Activated B cell treated with CpG ODN at 0.5 μM for 24 hours (primary cell): ENCODE measurements at regions not wholly inside any gene's neighbourhood (a gene's known extent, or its start where the extent isn't known, plus 50 kb on each side); places are given as distances from the start of the nearest gene placed in this dataset.

ENCODE experiments used
- ATAC-seq: fragments of 200-7000 bp; cut with Tn5 transposase; one replicate; pipeline ENCODE4 v1.10.0; 2021; ENCODE audit warnings: low read depth, mild to moderate bottlenecking, moderate library complexity
- CTCF ChIA-PET: fragments of 350-600 bp; sonication (Branson Sonifier 250); formaldehyde crosslinking; loops from one replicate; lab custom pipeline; 2021; ENCODE audit warnings: antibody characterized with exemption; lab: Charles Lee
- POLR2A ChIA-PET: fragments of 350-600 bp; sonication (Branson Sonifier 250); formaldehyde crosslinking; loops from one replicate; lab custom pipeline; 2021; ENCODE audit warnings: antibody characterized with exemption; lab: Charles Lee
- DNase-seq: peaks from one replicate; pipeline ENCODE4 v3.0.0; 2022
- H3K27ac Mint-ChIP-seq: one replicate; pipeline ENCODE4 v1.8.0; 2020; ENCODE audit warnings: mixed read lengths
- H3K27me3 Mint-ChIP-seq: one replicate; pipeline ENCODE4 v1.8.0; 2021; ENCODE audit warnings: mixed read lengths
- H3K36me3 Mint-ChIP-seq: one replicate; pipeline ENCODE4 v1.8.0; 2021; ENCODE audit warnings: low read depth, mixed read lengths
- H3K4me1 Mint-ChIP-seq: one replicate; pipeline ENCODE4 v1.8.0; 2021; ENCODE audit warnings: mixed read lengths
- H3K4me3 Mint-ChIP-seq: one replicate; pipeline ENCODE4 v1.8.0; 2020; ENCODE audit warnings: mild to moderate bottlenecking, mixed read lengths
- H3K9me3 Mint-ChIP-seq: one replicate; pipeline ENCODE4 v1.8.0; 2020; ENCODE audit warnings: mixed read lengths
- CTCF ChIP-seq: fragments of 200-600 bp; IDR thresholded peaks from one replicate; pipeline ENCODE4 v1.8.0; 2022; ENCODE audit warnings: antibody characterized with exemption, mild to moderate bottlenecking
- intact Hi-C: fragments of 100-400 bp; cut with micrococcal nuclease; formaldehyde crosslinking; loops from one replicate; pipeline ENCODE4 v1.15.1; 2024

GRCh38 chr4:11507920-11508319, 79.2 kb upstream of the HS3ST1 start:
- no peak for TF ChIP-seq CTCF
- intact Hi-C loops, result no loop called here
- H3K27ac Mint-ChIP-seq, result no peak overlapping the region
- peaks cover 7% of the 10 kb centered on the region for H3K4me1 Mint-ChIP-seq
- DNase-seq (no peak), ATAC-seq (no peak)
- H3K27me3 Mint-ChIP-seq, result no peaks in the 10 kb centered on the region
- ChIA-PET POLR2A (no interaction called here), CTCF (no interaction called here)
- H3K4me3 Mint-ChIP-seq, result no peak overlapping the region
- no peaks in the 10 kb centered on the region for H3K9me3 Mint-ChIP-seq
- no peaks in the 10 kb centered on the region for H3K36me3 Mint-ChIP-seq

GRCh38 chr4:11506194-11506593, 77.5 kb upstream of the HS3ST1 start:
- TF ChIP-seq CTCF, result no peak
- Mint-ChIP-seq H3K4me3 (no peak overlapping the region), H3K27ac (no peak overlapping the region), H3K4me1 (peaks cover 7% of the 10 kb centered on the region), H3K27me3 (no peaks in the 10 kb centered on the region), H3K9me3 (peaks cover 3% of the 10 kb centered on the region), H3K36me3 (no peaks in the 10 kb centered on the region)
- CTCF ChIA-PET, result no interaction called here
- POLR2A ChIA-PET, result no interaction called here
- DNase-seq (no peak), ATAC-seq (no peak)
- intact Hi-C loops, result no loop called here

GRCh38 chr4:11505221-11505971, 76.7 kb upstream of the HS3ST1 start:
- peaks cover 3% of the 10 kb centered on the region for H3K9me3 Mint-ChIP-seq
- TF ChIP-seq CTCF, result no peak
- peaks cover 7% of the 10 kb centered on the region for H3K4me1 Mint-ChIP-seq
- ATAC-seq (no peak), DNase-seq (no peak)
- H3K36me3 Mint-ChIP-seq, result no peaks in the 10 kb centered on the region
- no peak overlapping the region for H3K27ac Mint-ChIP-seq
- CTCF ChIA-PET, result no interaction called here
- no peaks in the 10 kb centered on the region for H3K27me3 Mint-ChIP-seq
- no peak overlapping the region for H3K4me3 Mint-ChIP-seq
- POLR2A ChIA-PET, result interaction anchor here (0.7 kb wide), 1 partner anchor 12 kb away, joined by 4 read pairs; no protein-coding TSS in a partner anchor
- intact Hi-C loops, result no loop called here

DNA sequence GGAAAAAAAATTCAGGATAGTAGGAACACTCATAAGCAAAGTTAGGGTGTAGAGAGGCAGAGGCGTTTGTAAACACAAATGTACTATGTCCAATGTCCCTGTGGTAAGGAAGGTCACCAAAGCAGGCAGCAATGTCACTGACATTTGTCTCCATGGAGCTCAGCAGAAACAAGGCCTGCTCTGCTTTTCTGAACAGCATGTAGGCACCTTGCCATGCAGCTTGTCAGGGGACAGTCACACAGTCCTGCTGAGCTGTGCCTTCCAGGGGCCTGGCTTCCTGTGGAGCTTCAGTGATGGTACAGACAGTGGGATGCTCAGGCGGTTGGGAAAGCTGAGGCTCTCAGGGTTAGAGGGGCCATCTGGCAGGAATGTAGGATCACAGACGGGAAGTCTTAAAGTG, 74.5 kb upstream of the HS3ST1 start:
- TF ChIP-seq CTCF, result no peak
- intact Hi-C loops, result no loop called here
- no peaks in the 10 kb centered on the region for H3K36me3 Mint-ChIP-seq
- ChIA-PET POLR2A (no interaction called here), CTCF (no interaction called here)
- H3K4me1 Mint-ChIP-seq, result no peaks in the 10 kb centered on the region
- no peak overlapping the region for H3K4me3 Mint-ChIP-seq
- DNase-seq, result no peak
- peaks cover 3% of the 10 kb centered on the region for H3K9me3 Mint-ChIP-seq
- ATAC-seq, result no peak
- no peaks in the 10 kb centered on the region for H3K27me3 Mint-ChIP-seq
- no peak overlapping the region for H3K27ac Mint-ChIP-seq

- Mint-ChIP-seq H3K36me3 (no peaks in the 10 kb centered on the region), H3K4me3 (no peak overlapping the region), H3K27me3 (no peaks in the 10 kb centered on the region), H3K9me3 (peaks cover 9% of the 10 kb centered on the region), H3K4me1 (no peaks in the 10 kb centered on the region), H3K27ac (no peak overlapping the region)
- ATAC-seq (no peak), DNase-seq (no peak)
- intact Hi-C loops, result no loop called here
- ChIA-PET POLR2A (no interaction called here), CTCF (interaction anchor here (0.9 kb wide), 1 partner anchor 11 kb away, joined by 3 read pairs; no protein-coding TSS in a partner anchor)
- no peak for TF ChIP-seq CTCF
These were observed 69.3 kb upstream of the HS3ST1 start for GRCh38 chr4:11497972-11498371.
